Stimulated activated CD4-positive, alpha-beta T cell treated with anti-CD3 and anti-CD28 coated beads, Interleukin-15, amount 100 ng/mL, for 1 hour (primary cell): ENCODE measurements at regions not wholly inside any gene's neighbourhood (a gene's known extent, or its start where the extent isn't known, plus 50 kb on each side); places are given as distances from the start of the nearest gene placed in this dataset.
"Not testable (repeated sequence)": the region's sequence is repeated elsewhere in the genome, so short reads cannot be mapped to it uniquely, and the experiment has no call there.

ENCODE experiments used
- DNase-seq, 2 donors: peaks; one replicate each; pipeline ENCODE4 v3.0.0-alpha.2; 2020; ENCODE audit warnings: low read depth in 1 of 2, low spot score in 1 of 2

GRCh38 chr7:92976931-92977330 is 140.6 kb upstream of the CDK6 start:
- no peak for DNase-seq

- no peak for DNase-seq
Observed at GRCh38 chr7:92973974-92974373, 137.6 kb upstream of the CDK6 start.

- DNase-seq, result no peak
Observed at GRCh38 chr7:92973293-92973731, 136.9 kb upstream of the CDK6 start.

GRCh38 chr7:92972441-92972840 is 136.1 kb upstream of the CDK6 start:
- DNase-seq, result no peak

GRCh38 chr7:92969061-92969460 is 132.7 kb upstream of the CDK6 start:
- DNase-seq, result no peak

GRCh38 chr7:92968502-92968901 is 132.1 kb upstream of the CDK6 start:
- no peak for DNase-seq

GRCh38 chr7:92967238-92967637 is 130.9 kb upstream of the CDK6 start:
- no peak for DNase-seq

GRCh38 chr7:92964141-92964540 is 127.8 kb upstream of the CDK6 start:
- DNase-seq, result no peak

- no peak for DNase-seq
Observed at GRCh38 chr7:92963566-92963965, 127.2 kb upstream of the CDK6 start.

- DNase-seq, result no peak
Observed at GRCh38 chr7:92961961-92962360, 125.6 kb upstream of the CDK6 start.

GRCh38 chr7:92956575-92956974 is 120.2 kb upstream of the CDK6 start:
- no peak for DNase-seq

GRCh38 chr7:92955081-92955480 is 118.7 kb upstream of the CDK6 start:
- DNase-seq, result no peak

- no peak for DNase-seq
Observed at GRCh38 chr7:92953657-92954056, 117.3 kb upstream of the CDK6 start.

GRCh38 chr7:92949748-92950147 is 113.4 kb upstream of the CDK6 start:
- DNase-seq, result no peak

GRCh38 chr7:92945840-92946239 is 109.5 kb upstream of the CDK6 start:
- DNase-seq, result no peak

- no peak for DNase-seq
Observed at GRCh38 chr7:92944633-92945032, 108.3 kb upstream of the CDK6 start.

GRCh38 chr7:92942706-92943105 is 106.3 kb upstream of the CDK6 start:
- not testable (repeated sequence) for DNase-seq

GRCh38 chr7:92939666-92940360 is 103.4 kb upstream of the CDK6 start:
- DNase-seq, result no peak

- no peak for DNase-seq
Observed at GRCh38 chr7:92934096-92934495, 97.7 kb upstream of the CDK6 start.

GRCh38 chr7:92932450-92932849 is 96.1 kb upstream of the CDK6 start:
- DNase-seq, result no peak

- DNase-seq, result no peak
Observed at GRCh38 chr7:92930404-92930803, 94.0 kb upstream of the CDK6 start.

GRCh38 chr7:92926697-92927044 is 90.3 kb upstream of the CDK6 start:
- no peak for DNase-seq

- no peak for DNase-seq
Observed at GRCh38 chr7:92925876-92926696, 89.7 kb upstream of the CDK6 start.
